ENCODE measurements at regions not wholly inside any gene's neighbourhood (a gene's known extent, or its start where the extent isn't known, plus 50 kb on each side); places are given as distances from the start of the nearest gene placed in this dataset.
"Not testable (repeated sequence)": the region's sequence is repeated elsewhere in the genome, so short reads cannot be mapped to it uniquely, and the experiment has no call there.

GRCh38 chr9:118693645-118694044 is 675.6 kb downstream of the BRINP1 start:
- no peaks in the 10 kb centered on the region for H3K4me1 Mint-ChIP-seq
- ATAC-seq (no peak), DNase-seq (no peak)
- no peaks in the 10 kb centered on the region for H3K27me3 Mint-ChIP-seq
- Histone ChIP-seq H3K27ac (ENCODE audit: low read depth, low read length) (no peak overlapping the region), H3K4me1 (ENCODE audit: control insufficient read depth in 2 of 2, insufficient read depth in 2 of 2, low read length in 2 of 2) (no peaks in the 10 kb centered on the region), H3K27me3 (ENCODE audit: control insufficient read depth in 2 of 2, insufficient read depth in 2 of 2, low read length in 2 of 2) (no peaks in the 10 kb centered on the region), H3K4me3 (ENCODE audit: low read length) (no peak overlapping the region), H3K9me3 (ENCODE audit: control insufficient read depth in 2 of 3, low read length in 3 of 3) (no peaks in the 10 kb centered on the region), H3K36me3 (ENCODE audit: control insufficient read depth in 2 of 3, insufficient read depth in 3 of 3, low read length in 3 of 3) (no peaks in the 10 kb centered on the region)
- no peaks in the 10 kb centered on the region for H3K36me3 Mint-ChIP-seq
- intact Hi-C loops (cut with micrococcal nuclease): no loop called here
- ChIA-PET CTCF (no interaction called here), POLR2A (no interaction called here)
- H3K27ac Mint-ChIP-seq: no peak overlapping the region
- H3K9me3 Mint-ChIP-seq: peaks cover 0 to 13% (median 3%) of the 10 kb centered on the region in 11 donors
- no peak overlapping the region for H3K4me3 Mint-ChIP-seq

- CTCF ChIA-PET; H3K4me1 ChIP-seq (ENCODE audit: control insufficient read depth in 2 of 2, insufficient read depth in 2 of 2, low read length in 2 of 2); H3K27ac ChIP-seq (ENCODE audit: low read depth, low read length); H3K36me3 Mint-ChIP-seq; H3K27me3 ChIP-seq (ENCODE audit: control insufficient read depth in 2 of 2, insufficient read depth in 2 of 2, low read length in 2 of 2); H3K27ac Mint-ChIP-seq; ATAC-seq; H3K4me1 Mint-ChIP-seq; H3K36me3 ChIP-seq (ENCODE audit: control insufficient read depth in 2 of 3, insufficient read depth in 3 of 3, low read length in 3 of 3); DNase-seq; POLR2A ChIA-PET; H3K4me3 Mint-ChIP-seq; H3K9me3 ChIP-seq (ENCODE audit: control insufficient read depth in 2 of 3, low read length in 3 of 3); intact Hi-C loops (cut with micrococcal nuclease); H3K4me3 ChIP-seq (ENCODE audit: low read length); H3K27me3 Mint-ChIP-seq: not testable (repeated sequence)
- peaks cover 0 to 13% (median 4%) of the 10 kb centered on the region in 11 donors for H3K9me3 Mint-ChIP-seq
These were observed 674.0 kb downstream of the BRINP1 start for GRCh38 chr9:118695249-118695648.

GRCh38 chr9:118701985-118702384 is 667.2 kb downstream of the BRINP1 start:
- ATAC-seq (no peak), DNase-seq (no peak)
- POLR2A ChIA-PET: no interaction called here
- intact Hi-C loops (cut with micrococcal nuclease): no loop called here
- H3K4me1 ChIP-seq (ENCODE audit: control insufficient read depth in 2 of 2, insufficient read depth in 2 of 2, low read length in 2 of 2): no peaks in the 10 kb centered on the region
- Mint-ChIP-seq H3K27ac (no peak overlapping the region), H3K4me3 (no peak overlapping the region), H3K27me3 (no peaks in the 10 kb centered on the region), H3K4me1 (no peaks in the 10 kb centered on the region), H3K36me3 (no peaks in the 10 kb centered on the region), H3K9me3 (peaks cover 0 to 28% (median 3%) of the 10 kb centered on the region in 11 donors)
- H3K27ac ChIP-seq (ENCODE audit: low read depth, low read length): no peak overlapping the region
- CTCF ChIA-PET: interaction anchor here (0.7 kb wide), 1 partner anchor 18 kb away, joined by 3 read pairs; no protein-coding TSS in a partner anchor
- H3K36me3 ChIP-seq (ENCODE audit: control insufficient read depth in 2 of 3, insufficient read depth in 3 of 3, low read length in 3 of 3): no peaks in the 10 kb centered on the region
- H3K27me3 ChIP-seq (ENCODE audit: control insufficient read depth in 2 of 2, insufficient read depth in 2 of 2, low read length in 2 of 2): no peaks in the 10 kb centered on the region
- H3K9me3 ChIP-seq (ENCODE audit: control insufficient read depth in 2 of 3, low read length in 3 of 3): no peaks in the 10 kb centered on the region
- no peak overlapping the region for H3K4me3 ChIP-seq (ENCODE audit: low read length)

- DNase-seq: no peak
- Mint-ChIP-seq H3K36me3 (no peaks in the 10 kb centered on the region), H3K4me3 (no peak overlapping the region), H3K4me1 (peaks cover 0 to 3% (median 0%) of the 10 kb centered on the region in 7 donors), H3K27me3 (peaks cover 0 to 4% (median 0%) of the 10 kb centered on the region in 5 donors), H3K9me3 (peaks cover 0 to 15% (median 3%) of the 10 kb centered on the region in 11 donors), H3K27ac (no peak overlapping the region)
- Histone ChIP-seq H3K4me1 (ENCODE audit: control insufficient read depth in 2 of 2, insufficient read depth in 2 of 2, low read length in 2 of 2) (no peaks in the 10 kb centered on the region), H3K36me3 (ENCODE audit: control insufficient read depth in 2 of 3, insufficient read depth in 3 of 3, low read length in 3 of 3) (no peaks in the 10 kb centered on the region), H3K4me3 (ENCODE audit: low read length) (no peak overlapping the region), H3K27me3 (ENCODE audit: control insufficient read depth in 2 of 2, insufficient read depth in 2 of 2, low read length in 2 of 2) (no peaks in the 10 kb centered on the region), H3K27ac (ENCODE audit: low read depth, low read length) (no peak overlapping the region), H3K9me3 (ENCODE audit: control insufficient read depth in 2 of 3, low read length in 3 of 3) (no peaks in the 10 kb centered on the region)
- no peak for ATAC-seq
- POLR2A ChIA-PET: no interaction called here
- CTCF ChIA-PET: no interaction called here
- intact Hi-C loops (cut with micrococcal nuclease): no loop called here
These were observed 657.4 kb downstream of the BRINP1 start for GRCh38 chr9:118711843-118712242.

- ChIA-PET POLR2A (no interaction called here), CTCF (no interaction called here)
- H3K27ac Mint-ChIP-seq: no peak overlapping the region
- Histone ChIP-seq H3K36me3 (ENCODE audit: control insufficient read depth in 2 of 3, insufficient read depth in 3 of 3, low read length in 3 of 3) (no peaks in the 10 kb centered on the region), H3K27me3 (ENCODE audit: control insufficient read depth in 2 of 2, insufficient read depth in 2 of 2, low read length in 2 of 2) (no peaks in the 10 kb centered on the region), H3K4me3 (ENCODE audit: low read length) (no peak overlapping the region), H3K4me1 (ENCODE audit: control insufficient read depth in 2 of 2, insufficient read depth in 2 of 2, low read length in 2 of 2) (no peaks in the 10 kb centered on the region), H3K9me3 (ENCODE audit: control insufficient read depth in 2 of 3, low read length in 3 of 3) (peaks cover 0 to 2% (median 0%) of the 10 kb centered on the region in 3 experiments), H3K27ac (ENCODE audit: low read depth, low read length) (no peak overlapping the region)
- no peak for ATAC-seq
- no peak for DNase-seq
- no peak overlapping the region for H3K4me3 Mint-ChIP-seq
- H3K27me3 Mint-ChIP-seq: no peaks in the 10 kb centered on the region
- intact Hi-C loops (cut with micrococcal nuclease): no loop called here
- H3K4me1 Mint-ChIP-seq: no peaks in the 10 kb centered on the region
- H3K36me3 Mint-ChIP-seq: no peaks in the 10 kb centered on the region
- H3K9me3 Mint-ChIP-seq: peaks cover 0 to 20% (median 6%) of the 10 kb centered on the region in 11 donors
These were observed 648.0 kb downstream of the BRINP1 start for GRCh38 chr9:118721276-118721675.

- Histone ChIP-seq H3K27me3 (ENCODE audit: control insufficient read depth in 2 of 2, insufficient read depth in 2 of 2, low read length in 2 of 2) (no peaks in the 10 kb centered on the region), H3K36me3 (ENCODE audit: control insufficient read depth in 2 of 3, insufficient read depth in 3 of 3, low read length in 3 of 3) (no peaks in the 10 kb centered on the region), H3K27ac (ENCODE audit: low read depth, low read length) (no peak overlapping the region), H3K4me1 (ENCODE audit: control insufficient read depth in 2 of 2, insufficient read depth in 2 of 2, low read length in 2 of 2) (no peaks in the 10 kb centered on the region), H3K9me3 (ENCODE audit: control insufficient read depth in 2 of 3, low read length in 3 of 3) (peaks cover 0 to 5% (median 0%) of the 10 kb centered on the region in 3 experiments), H3K4me3 (ENCODE audit: low read length) (no peak overlapping the region)
- no peak for DNase-seq
- intact Hi-C loops (cut with micrococcal nuclease): no loop called here
- no peak for ATAC-seq
- ChIA-PET CTCF (no interaction called here), POLR2A (no interaction called here)
- Mint-ChIP-seq H3K27me3 (no peaks in the 10 kb centered on the region), H3K4me3 (no peak overlapping the region), H3K4me1 (no peaks in the 10 kb centered on the region), H3K36me3 (no peaks in the 10 kb centered on the region), H3K9me3 (peaks cover 0 to 22% (median 6%) of the 10 kb centered on the region in 11 donors), H3K27ac (no peak overlapping the region)
These were observed 647.3 kb downstream of the BRINP1 start for GRCh38 chr9:118721923-118722322.

- no peak overlapping the region for H3K4me3 Mint-ChIP-seq
- Histone ChIP-seq H3K9me3 (ENCODE audit: control insufficient read depth in 2 of 3, low read length in 3 of 3) (peaks cover 0 to 5% (median 0%) of the 10 kb centered on the region in 3 experiments), H3K4me3 (ENCODE audit: low read length) (no peak overlapping the region), H3K27ac (ENCODE audit: low read depth, low read length) (no peak overlapping the region), H3K36me3 (ENCODE audit: control insufficient read depth in 2 of 3, insufficient read depth in 3 of 3, low read length in 3 of 3) (no peaks in the 10 kb centered on the region), H3K4me1 (ENCODE audit: control insufficient read depth in 2 of 2, insufficient read depth in 2 of 2, low read length in 2 of 2) (no peaks in the 10 kb centered on the region), H3K27me3 (ENCODE audit: control insufficient read depth in 2 of 2, insufficient read depth in 2 of 2, low read length in 2 of 2) (no peaks in the 10 kb centered on the region)
- H3K27ac Mint-ChIP-seq: no peak overlapping the region
- intact Hi-C loops (cut with micrococcal nuclease): no loop called here
- no peaks in the 10 kb centered on the region for H3K36me3 Mint-ChIP-seq
- peaks cover 4 to 29% (median 9%) of the 10 kb centered on the region in 11 donors for H3K9me3 Mint-ChIP-seq
- H3K4me1 Mint-ChIP-seq: no peaks in the 10 kb centered on the region
- ATAC-seq: no peak
- ChIA-PET POLR2A (no interaction called here), CTCF (no interaction called here)
- no peak for DNase-seq
- peaks cover 0 to 9% (median 0%) of the 10 kb centered on the region in 5 donors for H3K27me3 Mint-ChIP-seq
These were observed 639.3 kb downstream of the BRINP1 start for GRCh38 chr9:118729981-118730380.

All from naive thymus-derived CD4-positive, alpha-beta T cell (primary cell).